ENCODE measurements at regions not wholly inside any gene's neighbourhood (a gene's known extent, or its start where the extent isn't known, plus 50 kb on each side); places are given as distances from the start of the nearest gene placed in this dataset.

- BruUV-seq (replicated peaks): no TSS peak
- TF ChIP-seq SP1 (IDR thresholded peaks at IDR 0.05; ENCODE audit: low read depth): no peak
- no peak for TF ChIP-seq JUND (IDR thresholded peaks at IDR 0.05)
- TF ChIP-seq POLR2AphosphoS5 (IDR thresholded peaks at IDR 0.05; ENCODE audit: low read depth, low read length): no peak
- no peak for TF ChIP-seq MAX (IDR thresholded peaks at IDR 0.05)
- no peak for TF ChIP-seq RAD21 (IDR thresholded peaks at IDR 0.05; ENCODE audit: low read depth)
- TF ChIP-seq ZFX (IDR thresholded peaks at IDR 0.05): no peak
- no peak for TF ChIP-seq FOSL1 (IDR thresholded peaks at IDR 0.05; ENCODE audit: low read depth)
- TF ChIP-seq EZH2phosphoT487 (IDR thresholded peaks at IDR 0.05; ENCODE audit: borderline replicate concordance): no peak
- no peak for TF ChIP-seq SIN3A (IDR thresholded peaks at IDR 0.05; ENCODE audit: low read depth)
- no peak for TF ChIP-seq SRF (IDR thresholded peaks at IDR 0.05; ENCODE audit: low read depth)
- no peak for TF ChIP-seq CTCF (IDR thresholded peaks at IDR 0.05 in 2 of 3, conservative IDR thresholded peaks at IDR 0.05 in 1 of 3; ENCODE audit: borderline replicate concordance in 1 of 3, insufficient read depth in 1 of 3, low read depth in 2 of 3, low read length in 2 of 3)
- no peak for TF ChIP-seq ELF1 (IDR thresholded peaks at IDR 0.05; ENCODE audit: borderline replicate concordance, low read depth)
- TF ChIP-seq ZNF274 (IDR thresholded peaks at IDR 0.05; ENCODE audit: low read depth, low read length): no peak
- no peak for TF ChIP-seq REST (IDR thresholded peaks at IDR 0.05; ENCODE audit: low read depth)
- no peak for TF ChIP-seq ZBTB33 (IDR thresholded peaks at IDR 0.05; ENCODE audit: extremely low read depth, insufficient replicate concordance, low read length)
- no peak for TF ChIP-seq ATF3 (IDR thresholded peaks at IDR 0.05)
- no peak for TF ChIP-seq EGR1 (IDR thresholded peaks at IDR 0.05; ENCODE audit: low read depth)
- no peak for TF ChIP-seq TCF7L2 (IDR thresholded peaks at IDR 0.05; ENCODE audit: borderline replicate concordance, extremely low read depth, insufficient read depth, insufficient read length)
- no peak for TF ChIP-seq YY1 (IDR thresholded peaks at IDR 0.05; ENCODE audit: extremely low read depth, insufficient replicate concordance, low read depth, low read length)
- TF ChIP-seq POLR2A (IDR thresholded peaks at IDR 0.05; ENCODE audit: borderline replicate concordance, extremely low read depth, insufficient read depth, insufficient read length): no peak
Observed at GRCh38 chr15:70320482-70320881, 222.8 kb upstream of the TLE3 start.

More at GRCh38 chr15:70320482-70320881, 222.8 kb upstream of the TLE3 start:
- intact Hi-C loops (cut with micrococcal nuclease): no loop called here
- no peak overlapping the region for H3K4me2 ChIP-seq (ENCODE audit: low read length)
- no peak overlapping the region for H3K4me3 ChIP-seq (replicated peaks in 1 of 2; ENCODE audit: low read depth in 1 of 2, low read length in 2 of 2)
- no peak overlapping the region for H3K27ac ChIP-seq (ENCODE audit: low read depth, low read length)
- ChIA-PET CTCF (no interaction called here), POLR2A (no interaction called here), RAD21 (ENCODE audit: low non-redundant PET in 1 of 2, low total read pairs in 2 of 2, uncharacterized antibody in 2 of 2, unreplicated experiment in 2 of 2) (interaction anchor here in 1 of 2 experiments (0.9 kb wide), 1 partner anchor 49 kb away, joined by 4 read pairs; no protein-coding TSS in a partner anchor)
- H3K36me3 ChIP-seq (ENCODE audit: control insufficient read depth in 1 of 2, insufficient read depth in 2 of 2, low read length in 2 of 2): no peaks in the 10 kb centered on the region
- H4K20me1 ChIP-seq (ENCODE audit: insufficient read depth): no peaks in the 10 kb centered on the region
- H3K9me2 ChIP-seq (ENCODE audit: insufficient read depth): no peaks in the 10 kb centered on the region
- no peaks in the 10 kb centered on the region for H3K79me2 ChIP-seq (ENCODE audit: insufficient read depth, low read length)
- no peak for ATAC-seq
- H3K9me3 ChIP-seq (ENCODE audit: control insufficient read depth in 1 of 2, insufficient read depth in 1 of 2, low read depth in 1 of 2, low read length in 2 of 2): no peaks in the 10 kb centered on the region
- DNase-seq (ENCODE audit: low read depth, low spot score): no peak
- H3K4me1 ChIP-seq (ENCODE audit: control insufficient read depth in 1 of 2, insufficient read depth in 2 of 2, low read length in 2 of 2): 0 out of 4 replicates have a peak, but pooled peaks cover 0 to 3% of the 10 kb centered on the region in 2 experiments
- H2AFZ ChIP-seq (ENCODE audit: low read depth, low read length, poor library complexity, severe bottlenecking): no peak overlapping the region
- no peaks in the 10 kb centered on the region for H3K27me3 ChIP-seq (ENCODE audit: insufficient read depth, low read length)
- H3K9ac ChIP-seq (ENCODE audit: low read length): no peak overlapping the region
